ENCODE measurements at regions not wholly inside any gene's neighbourhood (a gene's known extent, or its start where the extent isn't known, plus 50 kb on each side); places are given as distances from the start of the nearest gene placed in this dataset.

DNA sequence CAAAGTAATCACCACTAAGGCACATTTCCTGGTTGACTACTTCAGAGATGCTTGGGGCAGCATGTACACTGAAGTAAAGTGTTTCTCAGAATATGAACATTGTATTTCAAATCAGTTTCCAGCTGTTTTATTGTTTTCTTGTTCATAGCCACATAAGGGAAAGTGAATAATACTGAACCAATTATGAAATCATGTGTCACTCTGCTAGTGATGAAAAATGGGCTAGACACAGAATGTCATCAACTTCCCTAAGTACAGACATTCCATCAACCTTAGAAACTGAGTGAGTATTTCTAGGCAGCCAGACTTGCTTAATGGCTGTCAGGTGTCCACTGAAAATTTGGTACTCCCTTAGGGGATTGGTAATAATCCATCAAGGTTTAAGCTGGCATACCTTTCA lies 603.5 kb downstream of the ARL4A start:
- TF ChIP-seq POLR2AphosphoS5 (IDR thresholded peaks at IDR 0.05; ENCODE audit: low read depth, low read length) (no peak), POLR2A (IDR thresholded peaks at IDR 0.05; ENCODE audit: low read depth, low read length) (no peak)

Measured in GM12892 (cell line).